Endothelial cell of umbilical vein (primary cell): ENCODE measurements at regions not wholly inside any gene's neighbourhood (a gene's known extent, or its start where the extent isn't known, plus 50 kb on each side); places are given as distances from the start of the nearest gene placed in this dataset.

Experiments used
- CTCF ChIP-seq, 2 donors: IDR thresholded peaks; 1 replicate in 1 of 2; 2 replicates in 1 of 2; pipeline ENCODE4 v1.5.1; 2011; ENCODE audit warnings: low read length in 2 of 2, mild to moderate bottlenecking in 2 of 2, moderate library complexity in 2 of 2, control low read depth in 1 of 2, inconsistent platforms in 1 of 2, low read depth in 1 of 2; ENCODE audit not compliant: insufficient read depth in 1 of 2; ENCODE audit errors: extremely low read depth in 1 of 2
- EZH2 ChIP-seq: IDR thresholded peaks from 2 replicates; pipeline ENCODE4 v1.6.1; 2012; ENCODE audit warnings: borderline replicate concordance, low read depth, mild to moderate bottlenecking, moderate library complexity, low read length, inconsistent platforms; ENCODE audit not compliant: severe bottlenecking
- FOS ChIP-seq: IDR thresholded peaks from 2 replicates; pipeline ENCODE4 v1.6.1; 2011; ENCODE audit warnings: mild to moderate bottlenecking, low read length, moderate library complexity, borderline replicate concordance; ENCODE audit not compliant: insufficient read depth
- MYC ChIP-seq: IDR thresholded peaks from one replicate; pipeline ENCODE4 v1.6.1; 2011; ENCODE audit warnings: mild to moderate bottlenecking, low read depth, low read length
- POLR2AphosphoS5 ChIP-seq: IDR thresholded peaks from 2 replicates; pipeline ENCODE4 v1.6.1; 2012; ENCODE audit warnings: low read depth, mild to moderate bottlenecking, control low read depth, low read length, moderate library complexity; ENCODE audit not compliant: insufficient read depth

DNA sequence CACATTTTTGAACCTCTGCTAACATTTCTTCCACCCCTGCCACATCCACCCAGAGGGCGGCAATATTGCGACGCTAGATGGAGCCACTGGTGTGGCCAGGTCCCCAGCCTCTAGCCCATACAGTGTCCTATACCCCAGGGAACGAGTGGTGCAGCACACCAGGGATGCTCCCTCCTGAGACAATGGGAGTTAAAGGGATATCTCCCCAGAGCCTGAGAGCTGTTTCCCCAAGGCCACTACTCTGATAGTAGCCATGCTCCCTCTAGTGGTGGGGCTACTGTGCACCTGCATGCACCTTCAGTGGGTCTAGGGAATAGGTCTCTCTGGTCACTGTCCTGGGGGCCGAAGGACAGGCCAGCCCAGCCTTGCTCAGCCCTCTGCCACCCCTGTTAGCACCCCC, 336.4 kb upstream of the FSHR start:
- no peak for TF ChIP-seq MYC
- no peak for TF ChIP-seq POLR2AphosphoS5
- no peak for TF ChIP-seq EZH2
- TF ChIP-seq FOS, result no peak
- peak; percentile 4 to 19 for TF ChIP-seq CTCF (IDR thresholded peaks at IDR 0.05; ENCODE audit: extremely low read depth in 1 of 2, insufficient read depth in 1 of 2, low read depth in 1 of 2, low read length in 2 of 2)
